Lower leg skin (tissue), 3 donors: ENCODE measurements at regions not wholly inside any gene's neighbourhood (a gene's known extent, or its start where the extent isn't known, plus 50 kb on each side); places are given as distances from the start of the nearest gene placed in this dataset.

Experiments
- POLR2A ChIP-seq, 2 donors: fragments of 450-650 bp; IDR thresholded peaks; one replicate each; pipeline ENCODE4 v1.6.1; 2016 to 2017; ENCODE audit warnings: antibody characterized with exemption in 2 of 2, mild to moderate bottlenecking in 1 of 2, moderate library complexity in 1 of 2
- TF ChIP-seq, protein P1 (sequence below), 3 donors: fragments of 450-650 bp; IDR thresholded peaks; one replicate each; pipeline ENCODE4 v1.5.1; 2016; ENCODE audit warnings: antibody characterized with exemption in 3 of 3, mild to moderate bottlenecking in 3 of 3, moderate library complexity in 2 of 3

DNA sequence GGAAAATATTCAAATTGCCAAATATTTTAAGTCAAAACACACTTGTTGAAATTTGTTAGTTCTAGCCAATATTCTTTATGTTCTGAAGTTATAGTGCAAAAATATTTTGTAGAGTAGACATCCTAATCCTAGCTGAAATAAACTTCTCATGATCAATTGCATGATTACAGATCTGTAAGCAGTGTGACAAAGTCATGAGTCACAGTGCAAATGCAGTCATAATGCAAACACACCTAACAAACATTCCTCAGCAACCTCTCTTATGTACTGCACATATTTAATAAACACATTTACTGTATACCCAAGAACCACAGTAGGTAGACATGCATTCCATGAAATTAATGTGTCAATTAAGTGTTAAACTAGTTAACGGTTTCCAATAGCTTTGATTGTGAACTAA is 1857.4 kb downstream of the NCAM2 start:
- TF ChIP-seq, protein P1, sequence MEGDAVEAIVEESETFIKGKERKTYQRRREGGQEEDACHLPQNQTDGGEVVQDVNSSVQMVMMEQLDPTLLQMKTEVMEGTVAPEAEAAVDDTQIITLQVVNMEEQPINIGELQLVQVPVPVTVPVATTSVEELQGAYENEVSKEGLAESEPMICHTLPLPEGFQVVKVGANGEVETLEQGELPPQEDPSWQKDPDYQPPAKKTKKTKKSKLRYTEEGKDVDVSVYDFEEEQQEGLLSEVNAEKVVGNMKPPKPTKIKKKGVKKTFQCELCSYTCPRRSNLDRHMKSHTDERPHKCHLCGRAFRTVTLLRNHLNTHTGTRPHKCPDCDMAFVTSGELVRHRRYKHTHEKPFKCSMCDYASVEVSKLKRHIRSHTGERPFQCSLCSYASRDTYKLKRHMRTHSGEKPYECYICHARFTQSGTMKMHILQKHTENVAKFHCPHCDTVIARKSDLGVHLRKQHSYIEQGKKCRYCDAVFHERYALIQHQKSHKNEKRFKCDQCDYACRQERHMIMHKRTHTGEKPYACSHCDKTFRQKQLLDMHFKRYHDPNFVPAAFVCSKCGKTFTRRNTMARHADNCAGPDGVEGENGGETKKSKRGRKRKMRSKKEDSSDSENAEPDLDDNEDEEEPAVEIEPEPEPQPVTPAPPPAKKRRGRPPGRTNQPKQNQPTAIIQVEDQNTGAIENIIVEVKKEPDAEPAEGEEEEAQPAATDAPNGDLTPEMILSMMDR (IDR thresholded peaks at IDR 0.05), result no peak
- TF ChIP-seq POLR2A (IDR thresholded peaks at IDR 0.05), result no peak
